NCI-H1105 (cell line): ENCODE measurements at regions not wholly inside any gene's neighbourhood (a gene's known extent, or its start where the extent isn't known, plus 50 kb on each side); places are given as distances from the start of the nearest gene placed in this dataset.
"Not testable (repeated sequence)": the region's sequence is repeated elsewhere in the genome, so short reads cannot be mapped to it uniquely, and the experiment has no call there.

ENCODE experiments used
- DNase-seq: peaks from one replicate; lab custom pipeline; 2025; lab: John Stamatoyannopoulos, UW

GRCh38 chr6:19156443-19156842 lies 680.7 kb upstream of the ID4 start:
- no peak for DNase-seq

GRCh38 chr6:19157486-19157885 lies 679.7 kb upstream of the ID4 start:
- DNase-seq: no peak

- no peak for DNase-seq
Measured at GRCh38 chr6:19158586-19158985, 678.6 kb upstream of the ID4 start.

- no peak for DNase-seq
Measured at GRCh38 chr6:19159089-19159488, 678.1 kb upstream of the ID4 start.

- no peak for DNase-seq
Measured at GRCh38 chr6:19159561-19159960, 677.6 kb upstream of the ID4 start.

GRCh38 chr6:19160081-19160730 lies 677.0 kb upstream of the ID4 start:
- DNase-seq: no peak

- no peak for DNase-seq
Measured at GRCh38 chr6:19167251-19167650, 669.9 kb upstream of the ID4 start.

- DNase-seq: no peak
Measured at GRCh38 chr6:19169366-19169765, 667.8 kb upstream of the ID4 start.

- DNase-seq: no peak
Measured at GRCh38 chr6:19175023-19175422, 662.1 kb upstream of the ID4 start.

- DNase-seq: no peak
Measured at GRCh38 chr6:19180348-19181072, 656.7 kb upstream of the ID4 start.

- no peak for DNase-seq
Measured at GRCh38 chr6:19181211-19181610, 656.0 kb upstream of the ID4 start.

GRCh38 chr6:19193624-19194023 lies 643.5 kb upstream of the ID4 start:
- DNase-seq: no peak

- no peak for DNase-seq
Measured at GRCh38 chr6:19204445-19204844, 632.7 kb upstream of the ID4 start.

GRCh38 chr6:19205076-19205475 lies 632.1 kb upstream of the ID4 start:
- DNase-seq: no peak

GRCh38 chr6:19209202-19209601 lies 628.0 kb upstream of the ID4 start:
- DNase-seq: no peak

GRCh38 chr6:19210849-19211590 lies 626.1 kb upstream of the ID4 start:
- DNase-seq: no peak

GRCh38 chr6:19214231-19214630 lies 622.9 kb upstream of the ID4 start:
- no peak for DNase-seq

GRCh38 chr6:19219931-19220330 lies 617.2 kb upstream of the ID4 start:
- no peak for DNase-seq

GRCh38 chr6:19231878-19232561 lies 605.1 kb upstream of the ID4 start:
- no peak for DNase-seq

- no peak for DNase-seq
Measured at GRCh38 chr6:19245656-19246055, 591.5 kb upstream of the ID4 start.

GRCh38 chr6:19247181-19247580 lies 590.0 kb upstream of the ID4 start:
- not testable (repeated sequence) for DNase-seq

- not testable (repeated sequence) for DNase-seq
Measured at GRCh38 chr6:19256123-19256522, 581.0 kb upstream of the ID4 start.

- DNase-seq: no peak
Measured at GRCh38 chr6:19261642-19262041, 575.5 kb upstream of the ID4 start.
